ENCODE measurements at regions not wholly inside any gene's neighbourhood (a gene's known extent, or its start where the extent isn't known, plus 50 kb on each side); places are given as distances from the start of the nearest gene placed in this dataset.

- H3K9me3 ChIP-seq (ENCODE audit: severe bottlenecking), result no peaks in the 10 kb centered on the region
- ATAC-seq (ENCODE audit: low read depth) (no peak), DNase-seq (ENCODE audit: low spot score) (no peak)
- H3K27me3 ChIP-seq (ENCODE audit: insufficient read depth, poor library complexity, severe bottlenecking), result no peaks in the 10 kb centered on the region
- no peak overlapping the region for H3K4me3 ChIP-seq (ENCODE audit: severe bottlenecking)
- no peaks in the 10 kb centered on the region for H3K36me3 ChIP-seq (ENCODE audit: low read depth)
- no peak overlapping the region for H3K27ac ChIP-seq (ENCODE audit: poor library complexity, severe bottlenecking)
- H3K4me1 ChIP-seq (ENCODE audit: insufficient read depth, poor library complexity, severe bottlenecking), result no peaks in the 10 kb centered on the region
- TF ChIP-seq, protein P1, sequence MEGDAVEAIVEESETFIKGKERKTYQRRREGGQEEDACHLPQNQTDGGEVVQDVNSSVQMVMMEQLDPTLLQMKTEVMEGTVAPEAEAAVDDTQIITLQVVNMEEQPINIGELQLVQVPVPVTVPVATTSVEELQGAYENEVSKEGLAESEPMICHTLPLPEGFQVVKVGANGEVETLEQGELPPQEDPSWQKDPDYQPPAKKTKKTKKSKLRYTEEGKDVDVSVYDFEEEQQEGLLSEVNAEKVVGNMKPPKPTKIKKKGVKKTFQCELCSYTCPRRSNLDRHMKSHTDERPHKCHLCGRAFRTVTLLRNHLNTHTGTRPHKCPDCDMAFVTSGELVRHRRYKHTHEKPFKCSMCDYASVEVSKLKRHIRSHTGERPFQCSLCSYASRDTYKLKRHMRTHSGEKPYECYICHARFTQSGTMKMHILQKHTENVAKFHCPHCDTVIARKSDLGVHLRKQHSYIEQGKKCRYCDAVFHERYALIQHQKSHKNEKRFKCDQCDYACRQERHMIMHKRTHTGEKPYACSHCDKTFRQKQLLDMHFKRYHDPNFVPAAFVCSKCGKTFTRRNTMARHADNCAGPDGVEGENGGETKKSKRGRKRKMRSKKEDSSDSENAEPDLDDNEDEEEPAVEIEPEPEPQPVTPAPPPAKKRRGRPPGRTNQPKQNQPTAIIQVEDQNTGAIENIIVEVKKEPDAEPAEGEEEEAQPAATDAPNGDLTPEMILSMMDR (IDR thresholded peaks at IDR 0.05; ENCODE audit: poor library complexity, severe bottlenecking), result no peak
These were observed 227.1 kb upstream of the CD96 start for GRCh38 chr3:111314898-111315297.

- ATAC-seq (ENCODE audit: low read depth) (peak; percentile 44; the same call in 2 of the 3 replicates), DNase-seq (ENCODE audit: low spot score) (no peak)
- TF ChIP-seq, protein P1 (IDR thresholded peaks at IDR 0.05; ENCODE audit: poor library complexity, severe bottlenecking), result no peak
- Histone ChIP-seq H3K36me3 (ENCODE audit: low read depth) (no peaks in the 10 kb centered on the region), H3K4me3 (ENCODE audit: severe bottlenecking) (no peak overlapping the region), H3K27ac (ENCODE audit: poor library complexity, severe bottlenecking) (no peak overlapping the region), H3K4me1 (ENCODE audit: insufficient read depth, poor library complexity, severe bottlenecking) (no peaks in the 10 kb centered on the region), H3K27me3 (ENCODE audit: insufficient read depth, poor library complexity, severe bottlenecking) (no peaks in the 10 kb centered on the region), H3K9me3 (ENCODE audit: severe bottlenecking) (no peaks in the 10 kb centered on the region)
These were observed 225.9 kb upstream of the CD96 start for GRCh38 chr3:111315930-111316587.

- no peaks in the 10 kb centered on the region for H3K4me1 ChIP-seq (ENCODE audit: insufficient read depth, poor library complexity, severe bottlenecking)
- no peak overlapping the region for H3K4me3 ChIP-seq (ENCODE audit: severe bottlenecking)
- no peaks in the 10 kb centered on the region for H3K27me3 ChIP-seq (ENCODE audit: insufficient read depth, poor library complexity, severe bottlenecking)
- no peak overlapping the region for H3K27ac ChIP-seq (ENCODE audit: poor library complexity, severe bottlenecking)
- no peaks in the 10 kb centered on the region for H3K36me3 ChIP-seq (ENCODE audit: low read depth)
- ATAC-seq (ENCODE audit: low read depth) (no peak), DNase-seq (ENCODE audit: low spot score) (no peak)
- H3K9me3 ChIP-seq (ENCODE audit: severe bottlenecking), result no peaks in the 10 kb centered on the region
- TF ChIP-seq, protein P1 (IDR thresholded peaks at IDR 0.05; ENCODE audit: poor library complexity, severe bottlenecking), result no peak
These were observed 223.7 kb upstream of the CD96 start for GRCh38 chr3:111318289-111318688.

DNA sequence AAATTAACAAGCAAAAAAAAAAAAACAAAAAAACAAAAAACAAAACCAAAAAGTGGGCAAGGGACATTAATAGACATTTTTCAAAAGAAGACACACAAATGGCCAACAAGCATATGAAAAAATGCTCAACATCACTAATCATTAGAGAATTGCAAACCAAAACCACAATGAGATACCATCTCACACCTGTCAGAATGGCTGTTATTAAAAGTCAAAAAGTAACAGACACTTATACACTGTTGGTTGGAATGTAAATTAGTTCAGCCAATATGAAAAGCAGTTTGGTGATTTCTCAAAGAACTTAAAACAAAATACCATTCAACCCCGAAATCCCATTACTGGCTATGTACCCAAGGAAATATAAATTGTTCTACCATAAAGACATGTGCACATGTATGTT lies 222.4 kb upstream of the CD96 start:
- Histone ChIP-seq H3K9me3 (ENCODE audit: severe bottlenecking) (no peaks in the 10 kb centered on the region), H3K36me3 (ENCODE audit: low read depth) (no peaks in the 10 kb centered on the region), H3K4me3 (ENCODE audit: severe bottlenecking) (no peak overlapping the region), H3K27me3 (ENCODE audit: insufficient read depth, poor library complexity, severe bottlenecking) (no peaks in the 10 kb centered on the region), H3K4me1 (ENCODE audit: insufficient read depth, poor library complexity, severe bottlenecking) (no peaks in the 10 kb centered on the region), H3K27ac (ENCODE audit: poor library complexity, severe bottlenecking) (no peak overlapping the region)
- TF ChIP-seq, protein P1 (IDR thresholded peaks at IDR 0.05; ENCODE audit: poor library complexity, severe bottlenecking), result no peak
- ATAC-seq (ENCODE audit: low read depth), result no peak
- DNase-seq (ENCODE audit: low spot score), result no peak

DNA sequence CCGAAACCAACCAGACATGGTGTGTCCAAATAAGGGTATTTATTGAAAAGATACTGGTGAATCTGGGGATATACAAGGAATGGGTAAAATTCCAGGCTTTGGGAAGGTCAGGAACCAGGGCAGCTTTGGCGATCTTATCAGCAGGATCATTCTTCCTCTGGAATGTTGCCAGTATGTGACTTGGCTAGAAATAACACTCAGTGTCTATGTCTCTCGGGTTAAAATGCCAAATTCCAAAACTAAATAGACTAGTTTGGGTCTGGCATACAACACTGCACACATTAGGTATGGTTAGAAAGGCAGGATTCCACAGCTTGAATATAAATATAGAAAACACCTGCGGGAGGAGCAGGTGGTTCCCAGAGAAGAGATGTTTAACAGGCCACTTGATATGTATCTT lies 220.2 kb upstream of the CD96 start:
- no peak for ATAC-seq (ENCODE audit: low read depth)
- Histone ChIP-seq H3K4me3 (ENCODE audit: severe bottlenecking) (no peak overlapping the region), H3K27me3 (ENCODE audit: insufficient read depth, poor library complexity, severe bottlenecking) (no peaks in the 10 kb centered on the region), H3K36me3 (ENCODE audit: low read depth) (no peaks in the 10 kb centered on the region), H3K27ac (ENCODE audit: poor library complexity, severe bottlenecking) (no peak overlapping the region), H3K4me1 (ENCODE audit: insufficient read depth, poor library complexity, severe bottlenecking) (no peaks in the 10 kb centered on the region), H3K9me3 (ENCODE audit: severe bottlenecking) (no peaks in the 10 kb centered on the region)
- DNase-seq (ENCODE audit: low spot score), result no peak
- TF ChIP-seq, protein P1 (IDR thresholded peaks at IDR 0.05; ENCODE audit: poor library complexity, severe bottlenecking), result no peak
